Ectodermal cell (in vitro differentiated cells): ENCODE measurements at regions not wholly inside any gene's neighbourhood (a gene's known extent, or its start where the extent isn't known, plus 50 kb on each side); places are given as distances from the start of the nearest gene placed in this dataset.

Experiments used
- H3K27ac ChIP-seq: 2 replicates; pipeline ENCODE4 v1.7.0; 2013; ENCODE audit warnings: mild to moderate bottlenecking, low read depth, low read length; ENCODE audit not compliant: insufficient read depth, poor library complexity, severe bottlenecking
- H3K27me3 ChIP-seq: 2 replicates; pipeline ENCODE4 v1.7.0; 2013; ENCODE audit warnings: mild to moderate bottlenecking, low read length; ENCODE audit not compliant: insufficient read depth, control insufficient read depth, poor library complexity, severe bottlenecking
- H3K36me3 ChIP-seq: one replicate; pipeline ENCODE4 v1.7.0; 2013; ENCODE audit warnings: low read length; ENCODE audit not compliant: control insufficient read depth, insufficient read depth
- H3K4me1 ChIP-seq: one replicate; pipeline ENCODE4 v1.7.0; 2013; ENCODE audit warnings: low read length; ENCODE audit not compliant: control insufficient read depth, insufficient read depth
- H3K4me3 ChIP-seq: 2 replicates; pipeline ENCODE4 v1.7.0; 2013; ENCODE audit warnings: low read depth, low read length, control low read depth; ENCODE audit not compliant: insufficient read depth
- H3K9me3 ChIP-seq: 2 replicates; pipeline ENCODE4 v1.7.0; 2013; ENCODE audit warnings: mild to moderate bottlenecking, low read length, moderate library complexity; ENCODE audit not compliant: control insufficient read depth
- WGBS, 2 experiments: methylation state at CpG; one replicate each; pipeline ENCODE4 v1.1.7; 2013; ENCODE audit warnings: missing lambda C conversion rate in 2 of 2; 5-methylcytosine and 5-hydroxymethylcytosine counted together

DNA sequence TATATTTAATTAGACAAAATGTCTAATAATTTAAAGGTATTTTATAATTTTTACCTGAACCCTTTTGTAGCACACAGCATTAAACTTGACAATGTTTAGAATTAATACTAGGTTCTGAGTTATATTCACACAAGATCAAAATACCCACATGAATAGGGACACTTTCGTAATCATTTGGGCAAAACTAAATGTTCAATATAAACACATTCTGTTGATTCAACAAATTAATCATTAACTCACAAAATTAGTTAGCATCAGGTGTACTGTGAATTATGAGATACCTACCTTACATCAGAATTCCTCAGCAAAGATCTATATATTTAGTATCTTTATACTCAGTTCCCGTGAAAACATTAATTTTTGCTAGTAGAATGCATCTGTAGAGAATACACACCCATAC, 481.5 kb upstream of the MANEA start:
- H3K4me3 ChIP-seq: no peak overlapping the region
- H3K36me3 ChIP-seq: no peaks in the 10 kb centered on the region
- no peaks in the 10 kb centered on the region for H3K9me3 ChIP-seq
- WGBS, 2 experiments: 92 to 94% methylated on average over 1 to 2 of the region's 2 CpGs
- no peaks in the 10 kb centered on the region for H3K27me3 ChIP-seq
- no peak overlapping the region for H3K27ac ChIP-seq
- no peaks in the 10 kb centered on the region for H3K4me1 ChIP-seq

DNA sequence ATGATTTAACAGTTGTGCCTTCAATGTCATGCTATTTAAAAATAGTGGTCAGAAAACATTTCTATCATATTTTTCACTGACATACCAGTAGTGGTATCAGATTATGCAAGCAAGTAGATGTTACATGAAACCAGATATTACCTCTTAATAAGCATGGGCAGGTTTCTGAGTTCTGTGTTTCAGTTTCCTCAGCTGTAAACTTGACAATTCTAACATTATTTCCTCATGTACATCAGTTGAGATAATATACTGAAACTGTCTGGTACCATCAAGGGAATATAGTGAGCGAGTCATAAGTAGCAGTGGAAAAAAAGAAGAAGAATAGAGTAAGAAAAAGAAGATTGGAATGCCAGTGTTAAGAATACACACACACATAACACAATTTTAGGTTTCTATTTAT, 477.9 kb upstream of the MANEA start:
- WGBS, 2 experiments: no CpG with 5 or more reads among the region's 1 CpG
- no peaks in the 10 kb centered on the region for H3K36me3 ChIP-seq
- no peak overlapping the region for H3K4me3 ChIP-seq
- H3K27me3 ChIP-seq: no peaks in the 10 kb centered on the region
- no peak overlapping the region for H3K27ac ChIP-seq
- H3K4me1 ChIP-seq: no peaks in the 10 kb centered on the region
- no peaks in the 10 kb centered on the region for H3K9me3 ChIP-seq

DNA sequence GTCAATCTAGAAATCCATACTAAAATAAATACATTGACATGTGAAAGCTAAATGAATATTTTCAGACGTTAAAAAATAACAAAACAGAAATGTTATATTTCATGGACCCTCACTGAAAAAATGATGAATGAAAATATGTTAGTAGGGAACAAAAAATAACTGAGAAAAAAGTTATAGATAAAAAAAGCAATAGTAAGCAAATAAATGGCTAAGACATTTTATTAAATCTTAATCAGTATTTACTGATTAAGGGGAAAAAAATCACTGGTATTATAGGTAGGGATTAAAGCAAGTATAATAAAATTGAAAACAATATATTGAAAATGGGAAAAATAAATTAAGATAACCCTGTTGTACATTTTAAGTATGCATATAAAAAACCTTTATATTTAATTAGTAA, 468.1 kb upstream of the MANEA start:
- Histone ChIP-seq H3K4me3 (no peak overlapping the region), H3K9me3 (no peaks in the 10 kb centered on the region), H3K36me3 (no peaks in the 10 kb centered on the region), H3K27me3 (no peaks in the 10 kb centered on the region), H3K27ac (no peak overlapping the region), H3K4me1 (no peaks in the 10 kb centered on the region)
- WGBS, 2 experiments: no CpG with 5 or more reads among the region's 1 CpG

DNA sequence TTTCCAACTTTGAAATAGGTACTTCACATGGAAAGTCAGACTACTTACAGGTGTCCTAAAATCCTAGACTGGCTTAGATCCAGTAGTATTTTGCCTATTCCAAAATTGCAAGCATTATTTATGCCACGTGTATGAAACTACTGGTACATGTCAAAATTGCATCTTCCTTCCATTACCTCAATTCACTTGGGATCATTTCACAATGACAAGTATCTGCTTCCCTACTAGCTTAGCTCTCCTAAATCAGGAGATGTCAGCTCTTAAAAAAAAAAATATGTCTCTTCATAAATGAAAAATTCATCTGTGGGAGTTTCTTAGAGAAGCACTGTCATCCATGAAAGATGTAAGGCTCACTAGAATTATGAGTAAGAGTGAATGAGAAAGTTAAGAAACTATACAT, 466.6 kb upstream of the MANEA start:
- no peak overlapping the region for H3K27ac ChIP-seq
- H3K4me1 ChIP-seq: no peaks in the 10 kb centered on the region
- WGBS, 2 experiments: 89 to 91% methylated on average over 1 of the region's 1 CpG
- H3K4me3 ChIP-seq: no peak overlapping the region
- H3K36me3 ChIP-seq: no peaks in the 10 kb centered on the region
- no peaks in the 10 kb centered on the region for H3K9me3 ChIP-seq
- H3K27me3 ChIP-seq: no peaks in the 10 kb centered on the region

DNA sequence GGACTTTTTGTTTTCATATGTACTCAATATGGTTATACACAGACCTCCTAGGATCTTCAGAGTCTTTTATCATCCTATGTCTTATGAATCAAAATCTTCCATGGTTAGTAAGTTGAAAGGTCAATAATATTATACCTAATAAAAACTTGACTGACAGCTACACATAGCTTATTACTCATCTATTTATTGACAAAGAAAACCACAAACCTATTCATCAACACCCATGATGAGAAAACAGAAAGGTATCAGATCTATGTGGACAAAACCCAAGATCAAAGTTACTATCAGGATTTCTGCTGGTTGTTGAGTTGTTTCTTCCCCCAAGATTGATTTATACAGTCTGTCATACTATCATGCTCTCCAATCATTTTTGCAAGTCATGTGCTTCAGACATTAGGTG, 460.1 kb upstream of the MANEA start:
- H3K4me3 ChIP-seq: no peak overlapping the region
- no peaks in the 10 kb centered on the region for H3K9me3 ChIP-seq
- H3K27ac ChIP-seq: no peak overlapping the region
- H3K4me1 ChIP-seq: no peaks in the 10 kb centered on the region
- H3K36me3 ChIP-seq: no peaks in the 10 kb centered on the region
- H3K27me3 ChIP-seq: no peaks in the 10 kb centered on the region

DNA sequence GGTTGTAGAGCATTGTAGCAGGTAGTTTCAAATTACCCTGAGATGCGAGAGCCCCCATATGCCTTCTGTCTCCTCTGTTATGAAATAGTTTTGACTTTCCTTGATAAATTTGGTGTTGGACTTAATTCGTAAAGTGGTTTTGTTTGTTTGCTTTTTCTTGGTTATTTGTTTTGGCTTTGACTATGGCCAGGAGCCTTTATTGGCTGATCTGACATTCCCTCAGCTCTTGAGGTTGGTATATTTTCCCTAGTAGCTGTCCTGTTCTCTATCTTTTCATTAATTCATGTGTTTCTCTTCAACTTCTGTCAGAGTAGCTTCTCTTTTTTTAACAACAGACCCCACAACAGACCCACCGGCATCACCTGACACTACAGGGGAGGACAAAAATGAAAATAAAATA, 457.4 kb upstream of the MANEA start:
- Histone ChIP-seq H3K27ac (no peak overlapping the region), H3K9me3 (no peaks in the 10 kb centered on the region), H3K27me3 (no peaks in the 10 kb centered on the region), H3K36me3 (no peaks in the 10 kb centered on the region), H3K4me1 (no peaks in the 10 kb centered on the region), H3K4me3 (no peak overlapping the region)
- 95 to 100% methylated on average over 2 of the region's 3 CpGs for WGBS, 2 experiments

DNA sequence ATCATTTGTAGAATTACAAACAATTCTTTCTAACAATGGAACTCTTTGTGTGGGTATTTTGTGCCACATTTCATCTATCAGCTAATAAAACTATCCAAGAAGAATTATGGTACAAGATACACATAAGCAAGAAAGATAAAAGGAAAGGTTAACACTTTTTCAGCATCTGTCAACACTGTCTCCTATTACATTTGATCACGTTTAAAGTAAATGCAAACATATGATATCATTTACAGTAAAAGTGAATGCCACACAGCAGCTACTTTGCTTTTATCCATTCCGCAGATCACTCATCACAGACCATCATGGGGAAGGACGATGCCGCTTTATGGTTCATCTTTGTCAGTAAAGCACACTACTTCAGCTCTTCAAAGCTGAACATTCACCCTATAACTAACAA, 456.4 kb upstream of the MANEA start:
- Histone ChIP-seq H3K4me3 (no peak overlapping the region), H3K4me1 (no peaks in the 10 kb centered on the region), H3K36me3 (no peaks in the 10 kb centered on the region), H3K27ac (no peak overlapping the region), H3K27me3 (no peaks in the 10 kb centered on the region), H3K9me3 (no peaks in the 10 kb centered on the region)
- 94 to 95% methylated on average over 4 of the region's 4 CpGs for WGBS, 2 experiments

DNA sequence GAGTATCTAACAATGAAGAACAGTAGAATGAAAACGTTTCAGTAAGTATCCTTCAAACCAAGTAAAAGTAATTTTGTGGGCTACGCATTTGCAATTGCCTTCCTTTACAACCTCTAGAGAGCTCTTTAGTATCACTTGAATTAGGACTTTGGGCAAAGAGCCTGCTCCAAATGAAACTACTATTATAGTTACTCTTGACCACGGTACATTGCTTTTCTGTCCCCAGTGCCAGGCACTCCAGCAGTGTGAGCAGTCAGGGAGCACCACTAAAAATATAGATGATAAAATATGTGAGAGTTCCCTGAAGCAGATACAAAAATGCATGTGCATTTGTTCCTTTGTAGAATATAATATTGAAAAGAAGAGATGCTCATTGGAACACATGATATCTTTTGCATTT, 450.1 kb upstream of the MANEA start:
- Histone ChIP-seq H3K9me3 (no peaks in the 10 kb centered on the region), H3K36me3 (no peaks in the 10 kb centered on the region), H3K4me3 (no peak overlapping the region), H3K27ac (no peak overlapping the region), H3K27me3 (no peaks in the 10 kb centered on the region), H3K4me1 (no peaks in the 10 kb centered on the region)
- 88 to 93% methylated on average over 3 of the region's 3 CpGs for WGBS, 2 experiments

DNA sequence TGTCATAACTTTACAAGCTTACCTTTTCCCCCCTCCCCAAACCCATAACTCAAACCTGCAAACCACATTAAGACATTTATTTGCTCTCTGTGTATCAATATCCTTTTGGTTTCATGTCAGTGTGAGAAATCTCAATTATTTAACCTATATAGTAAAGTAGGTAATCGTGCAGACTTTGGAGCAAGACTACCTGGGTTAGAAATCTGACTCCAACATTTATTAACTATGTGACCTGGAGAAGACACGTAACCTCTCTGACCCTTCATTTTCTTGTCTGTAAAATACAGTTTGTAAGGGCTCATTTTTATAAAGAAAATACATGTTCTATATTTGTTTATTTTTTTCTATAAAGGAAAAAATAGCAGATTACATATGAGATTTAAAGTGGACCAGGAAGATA, 448.9 kb upstream of the MANEA start:
- Histone ChIP-seq H3K9me3 (no peaks in the 10 kb centered on the region), H3K36me3 (no peaks in the 10 kb centered on the region), H3K27me3 (no peaks in the 10 kb centered on the region), H3K4me1 (no peaks in the 10 kb centered on the region), H3K27ac (no peak overlapping the region), H3K4me3 (no peak overlapping the region)
- 60 to 92% methylated on average over 1 of the region's 2 CpGs for WGBS, 2 experiments

DNA sequence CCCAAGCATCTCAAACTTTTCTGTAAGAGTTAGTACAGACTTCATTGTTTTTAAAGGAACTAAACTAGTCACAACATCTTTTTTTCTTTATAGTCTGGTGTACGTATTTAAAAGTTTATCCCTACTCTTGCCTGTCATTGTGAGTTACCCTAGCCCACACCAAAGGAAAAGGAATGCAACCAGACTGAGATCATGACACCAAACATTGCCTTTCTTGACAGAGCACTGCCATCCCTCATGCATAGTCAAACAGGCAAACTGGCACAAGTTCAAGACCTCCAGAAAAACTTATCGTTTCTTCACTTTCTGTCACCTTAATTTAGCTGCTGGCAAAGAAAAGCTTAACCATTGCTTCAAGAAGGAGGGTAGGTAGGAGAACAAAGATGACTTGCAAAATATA, 448.4 kb upstream of the MANEA start:
- no peak overlapping the region for H3K27ac ChIP-seq
- no peaks in the 10 kb centered on the region for H3K4me1 ChIP-seq
- no peaks in the 10 kb centered on the region for H3K27me3 ChIP-seq
- H3K9me3 ChIP-seq: no peaks in the 10 kb centered on the region
- WGBS, 2 experiments: 91% methylated on average over 2 of the region's 2 CpGs
- H3K36me3 ChIP-seq: no peaks in the 10 kb centered on the region
- H3K4me3 ChIP-seq: no peak overlapping the region

DNA sequence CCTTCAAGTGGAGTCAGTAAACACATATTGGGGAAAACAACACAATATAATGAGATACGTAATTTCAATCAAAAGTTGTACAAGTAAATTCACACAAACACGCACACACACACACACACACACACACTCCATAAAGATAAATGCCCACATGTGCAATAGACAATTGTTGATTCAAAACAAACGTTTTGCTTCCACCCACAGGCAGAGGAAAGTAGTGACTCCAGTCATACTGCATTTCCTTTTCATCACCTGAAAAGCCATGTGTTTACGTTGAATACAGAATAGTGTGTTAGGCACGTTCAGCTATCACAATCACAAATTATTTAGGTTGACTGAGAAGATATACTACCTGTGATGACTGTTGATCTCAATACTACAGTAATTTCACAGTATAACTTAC, 443.8 kb upstream of the MANEA start:
- no peak overlapping the region for H3K27ac ChIP-seq
- no peaks in the 10 kb centered on the region for H3K27me3 ChIP-seq
- H3K4me3 ChIP-seq: no peak overlapping the region
- no peaks in the 10 kb centered on the region for H3K36me3 ChIP-seq
- 44 to 58% methylated on average over 3 to 5 of the region's 5 CpGs for WGBS, 2 experiments
- H3K4me1 ChIP-seq: no peaks in the 10 kb centered on the region
- H3K9me3 ChIP-seq: no peaks in the 10 kb centered on the region
